Lung (tissue), 11 donors: ENCODE measurements at regions not wholly inside any gene's neighbourhood (a gene's known extent, or its start where the extent isn't known, plus 50 kb on each side); places are given as distances from the start of the nearest gene placed in this dataset.
A peak's percentile ranks its signal among the peaks of the same experiment; 100 is the strongest.

ENCODE experiments used
- ATAC-seq: fragments of 200-7000 bp; cut with Tn5 transposase; one replicate; pipeline ENCODE4 v1.9.1; 2020; ENCODE audit warnings: moderate number of reproducible peaks; ENCODE audit not compliant: insufficient read depth, low FRiP score
- DNase-seq, 3 donors: peaks; one replicate each; pipeline ENCODE4 v3.0.0-alpha.2; 2013 to 2017
- H3K27ac ChIP-seq, 2 donors: one replicate each; pipeline ENCODE4 v1.5.1; 2013; ENCODE audit warnings: mild to moderate bottlenecking in 2 of 2, moderate library complexity in 2 of 2, control low read depth in 1 of 2, inconsistent platforms in 1 of 2, low read depth in 1 of 2, low read length in 1 of 2
- H3K27me3 ChIP-seq, 3 donors: one replicate each; pipeline ENCODE4 v1.5.1; 2013; ENCODE audit warnings: low read length in 2 of 3; ENCODE audit not compliant: control insufficient read depth in 3 of 3, insufficient read depth in 3 of 3
- H3K36me3 ChIP-seq, 4 donors: one replicate each; pipeline ENCODE4 v1.5.1; 2013; ENCODE audit warnings: low read length in 4 of 4, mild to moderate bottlenecking in 1 of 4, moderate library complexity in 1 of 4; ENCODE audit not compliant: control insufficient read depth in 4 of 4, insufficient read depth in 4 of 4
- H3K4me1 ChIP-seq, 5 donors: one replicate each; pipeline ENCODE4 v1.5.1; 2013; ENCODE audit warnings: low read length in 5 of 5, mild to moderate bottlenecking in 2 of 5, moderate library complexity in 1 of 5; ENCODE audit not compliant: control insufficient read depth in 5 of 5, insufficient read depth in 5 of 5
- H3K4me3 ChIP-seq: one replicate; pipeline ENCODE4 v1.5.1; 2013; ENCODE audit warnings: mild to moderate bottlenecking, control low read depth, moderate library complexity
- H3K9ac ChIP-seq, 2 donors: one replicate each; pipeline ENCODE4 v1.5.1; 2013; ENCODE audit warnings: low read length in 2 of 2, control low read depth in 1 of 2; ENCODE audit not compliant: insufficient read depth in 1 of 2
- H3K9me3 ChIP-seq, 4 donors: one replicate each; pipeline ENCODE4 v1.5.1; 2013; ENCODE audit warnings: low read length in 3 of 4, mild to moderate bottlenecking in 1 of 4, moderate library complexity in 1 of 4; ENCODE audit not compliant: control insufficient read depth in 4 of 4, insufficient read depth in 3 of 4
- WGBS, 2 donors: extraction: QIAGEN DNeasy Blood & Tissue Kit; methylation state at CpG; one replicate each; pipeline ENCODE4 v1.1.7; 2013; 5-methylcytosine and 5-hydroxymethylcytosine counted together
- TF ChIP-seq, protein P1 (sequence below): IDR thresholded peaks from 2 replicates; pipeline ENCODE4 v1.5.1; 2012; ENCODE audit warnings: mild to moderate bottlenecking; ENCODE audit errors: control extremely low read depth, extremely low read depth
- donor health status: control.
- donor health status: control.
- donor health status: Bipolar disorder and iron deficiency.
- donor health status: healthy.
- donor health status: DM: yes; HTN: yes; CAD: no.

DNA sequence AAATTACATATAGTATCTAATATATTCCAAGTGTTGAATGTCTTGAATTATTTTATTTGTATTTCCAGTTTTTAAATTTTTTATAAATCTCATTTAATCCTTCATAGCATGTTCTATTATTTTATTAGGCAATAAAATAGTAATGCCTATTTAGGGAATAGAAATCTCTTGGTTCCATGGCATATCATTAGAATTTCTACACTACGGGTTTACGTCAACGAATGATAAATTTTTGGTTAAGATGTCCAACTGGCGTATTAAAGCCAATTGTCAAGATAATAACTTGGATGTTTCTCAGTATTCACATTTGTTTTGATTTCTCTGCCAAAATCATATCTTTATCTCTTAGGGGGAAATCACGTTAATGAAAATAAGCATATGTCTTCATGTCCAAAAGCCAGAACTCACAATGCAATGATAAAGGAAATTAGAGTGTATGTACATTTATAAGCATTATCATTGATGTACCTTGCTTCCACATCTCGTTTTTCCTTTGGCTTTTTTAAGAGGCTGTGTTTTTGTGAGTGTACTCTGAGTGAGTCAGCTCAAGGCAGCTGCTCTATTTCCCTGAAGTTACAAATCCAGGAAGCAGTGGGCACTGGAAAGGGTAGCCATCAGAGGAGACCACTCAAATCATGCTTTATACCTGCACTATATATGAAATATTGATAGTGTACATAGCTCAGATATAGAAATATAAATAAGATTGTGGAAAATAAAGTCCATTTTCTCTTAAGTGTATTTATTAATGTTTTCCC is 115.8 kb upstream of the PDE1A start:
- Histone ChIP-seq H3K9me3 (no peaks in the 10 kb centered on the region), H3K27me3 (no peaks in the 10 kb centered on the region), H3K9ac (no peak overlapping the region), H3K4me3 (no peak overlapping the region), H3K36me3 (no peaks in the 10 kb centered on the region), H3K27ac (no peak overlapping the region), H3K4me1 (no peaks in the 10 kb centered on the region)
- no peak for ATAC-seq
- WGBS, 2 donors: 73 to 89% methylated on average over 6 of the region's 6 CpGs
- TF ChIP-seq, protein P1, sequence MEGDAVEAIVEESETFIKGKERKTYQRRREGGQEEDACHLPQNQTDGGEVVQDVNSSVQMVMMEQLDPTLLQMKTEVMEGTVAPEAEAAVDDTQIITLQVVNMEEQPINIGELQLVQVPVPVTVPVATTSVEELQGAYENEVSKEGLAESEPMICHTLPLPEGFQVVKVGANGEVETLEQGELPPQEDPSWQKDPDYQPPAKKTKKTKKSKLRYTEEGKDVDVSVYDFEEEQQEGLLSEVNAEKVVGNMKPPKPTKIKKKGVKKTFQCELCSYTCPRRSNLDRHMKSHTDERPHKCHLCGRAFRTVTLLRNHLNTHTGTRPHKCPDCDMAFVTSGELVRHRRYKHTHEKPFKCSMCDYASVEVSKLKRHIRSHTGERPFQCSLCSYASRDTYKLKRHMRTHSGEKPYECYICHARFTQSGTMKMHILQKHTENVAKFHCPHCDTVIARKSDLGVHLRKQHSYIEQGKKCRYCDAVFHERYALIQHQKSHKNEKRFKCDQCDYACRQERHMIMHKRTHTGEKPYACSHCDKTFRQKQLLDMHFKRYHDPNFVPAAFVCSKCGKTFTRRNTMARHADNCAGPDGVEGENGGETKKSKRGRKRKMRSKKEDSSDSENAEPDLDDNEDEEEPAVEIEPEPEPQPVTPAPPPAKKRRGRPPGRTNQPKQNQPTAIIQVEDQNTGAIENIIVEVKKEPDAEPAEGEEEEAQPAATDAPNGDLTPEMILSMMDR: no peak
- peak in 2 of 3 donors; percentile 14 to 47 for DNase-seq

DNA sequence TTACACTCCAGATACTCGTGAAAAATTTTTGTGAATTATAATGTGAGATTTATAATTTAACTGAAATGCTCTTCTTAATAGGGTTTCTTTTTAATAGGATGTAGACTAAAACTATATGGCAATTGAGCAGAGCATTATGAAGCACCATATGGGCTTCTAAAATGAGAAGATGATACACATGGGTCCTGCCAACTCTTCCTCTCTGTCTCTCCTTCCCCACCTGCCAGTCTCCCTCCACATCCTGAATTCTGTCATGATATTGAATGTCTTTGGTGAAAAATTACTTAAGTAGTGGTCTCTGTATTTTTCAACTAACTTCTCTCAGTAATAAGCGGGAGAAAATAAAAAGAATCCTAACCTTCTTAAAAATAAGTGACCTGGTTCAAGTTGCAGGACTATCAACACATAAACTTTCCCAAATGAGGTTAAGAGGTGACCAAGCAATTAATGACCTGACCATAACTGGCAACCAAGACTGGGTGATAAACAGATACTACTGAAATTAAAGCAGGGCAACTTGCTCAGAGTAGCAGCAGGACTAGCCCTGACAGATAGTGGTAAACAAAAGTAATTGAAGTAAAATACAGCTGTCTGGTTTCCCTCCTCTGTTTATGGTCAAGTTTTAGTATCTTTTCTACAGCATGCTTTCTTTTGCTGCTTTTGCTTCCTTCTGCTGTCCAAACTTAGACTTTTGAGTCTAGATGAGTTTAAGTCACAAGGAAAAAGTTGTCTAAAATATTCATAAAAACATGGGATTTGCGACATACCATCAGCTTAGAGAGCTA is 117.1 kb upstream of the PDE1A start:
- no peak for DNase-seq
- H3K27ac ChIP-seq: peak overlapping the region in 1 of 2 donors; percentile 9
- no peaks in the 10 kb centered on the region for H3K9me3 ChIP-seq
- H3K36me3 ChIP-seq: no peaks in the 10 kb centered on the region
- H3K27me3 ChIP-seq: no peaks in the 10 kb centered on the region
- H3K4me1 ChIP-seq: peaks cover 0 to 8% (median 0%) of the 10 kb centered on the region in 5 donors
- no peak for ATAC-seq
- TF ChIP-seq, protein P1: no peak
- WGBS, 2 donors: 89 to 97% methylated on average over 3 of the region's 3 CpGs
- H3K4me3 ChIP-seq: no peak overlapping the region
- no peak overlapping the region for H3K9ac ChIP-seq

DNA sequence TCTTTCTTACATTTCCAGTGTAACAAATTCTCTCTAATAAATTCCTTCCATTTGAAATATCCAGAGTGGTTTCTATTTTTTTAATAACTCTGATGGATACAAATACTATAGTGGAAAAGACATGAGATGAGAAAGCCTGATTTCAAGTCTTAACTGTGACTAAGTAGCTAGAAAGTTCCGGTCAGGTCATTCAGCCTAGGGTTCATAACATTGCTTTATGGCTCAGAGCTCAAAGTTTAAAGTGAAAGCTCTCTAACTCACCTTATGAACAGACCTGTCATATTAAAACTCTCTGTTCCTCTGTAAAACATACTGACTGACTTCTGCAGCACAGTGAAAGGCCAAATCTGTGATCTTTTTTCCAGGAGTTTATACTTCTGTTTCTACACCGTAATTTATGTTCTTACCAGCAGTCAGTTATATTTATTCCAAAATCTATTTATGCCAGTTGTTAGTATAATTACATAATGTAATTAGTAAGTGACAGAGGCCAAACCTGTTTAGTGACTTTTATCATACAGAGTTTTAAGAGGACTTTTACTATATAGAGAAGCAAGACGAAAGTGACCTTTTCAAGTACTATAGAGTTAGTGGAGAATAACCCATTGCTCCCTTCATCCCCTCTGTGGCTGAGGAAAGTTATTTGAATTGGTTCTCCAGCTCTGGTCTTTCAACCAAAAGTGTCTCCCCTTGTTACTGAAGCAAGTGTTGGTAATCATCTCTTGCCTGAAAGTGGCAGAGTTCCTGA is 118.8 kb upstream of the PDE1A start:
- peaks cover 0 to 8% (median 0%) of the 10 kb centered on the region in 5 donors for H3K4me1 ChIP-seq
- DNase-seq (no peak), ATAC-seq (no peak)
- no peak overlapping the region for H3K27ac ChIP-seq
- no peak overlapping the region for H3K9ac ChIP-seq
- 87 to 90% methylated on average over 3 of the region's 3 CpGs for whole genome bisulfite sequencing, 2 donors
- H3K27me3 ChIP-seq: no peaks in the 10 kb centered on the region
- TF ChIP-seq, protein P1: no peak
- no peaks in the 10 kb centered on the region for H3K36me3 ChIP-seq
- H3K4me3 ChIP-seq: no peak overlapping the region
- no peaks in the 10 kb centered on the region for H3K9me3 ChIP-seq
